ENCODE measurements at regions not wholly inside any gene's neighbourhood (a gene's known extent, or its start where the extent isn't known, plus 50 kb on each side); places are given as distances from the start of the nearest gene placed in this dataset.
"Not testable (repeated sequence)": the region's sequence is repeated elsewhere in the genome, so short reads cannot be mapped to it uniquely, and the experiment has no call there.

DNA sequence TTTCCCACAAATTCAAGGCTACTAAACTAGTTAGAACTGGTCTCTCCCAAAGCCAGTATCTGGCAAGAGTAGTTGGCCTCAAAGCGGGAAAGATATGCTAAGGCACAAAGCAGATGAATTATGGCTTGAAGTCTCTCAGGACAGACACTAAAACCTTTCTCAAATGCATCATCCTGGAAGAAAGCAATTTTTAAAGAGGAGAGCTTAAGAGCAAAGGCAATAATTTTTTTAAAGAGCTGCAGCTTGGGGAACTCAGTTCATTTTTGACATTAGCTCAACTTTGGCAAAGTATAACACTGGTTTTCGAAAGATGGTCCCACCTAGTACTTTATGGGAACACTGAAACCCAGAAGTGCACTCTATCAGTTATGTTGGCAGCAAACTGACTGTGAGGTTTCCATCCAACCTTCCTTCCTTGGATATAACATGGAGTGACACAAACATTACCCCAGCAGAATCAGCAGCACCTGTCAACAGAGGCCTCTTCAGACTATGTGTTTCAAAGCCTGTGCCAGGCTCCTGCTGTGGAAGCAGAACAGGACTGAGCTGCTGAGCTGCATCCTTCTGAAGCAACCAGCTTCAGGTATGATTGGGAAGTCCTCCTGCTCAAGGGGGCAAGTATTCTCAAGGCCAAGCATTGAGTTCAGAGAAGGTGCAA, 852.3 kb upstream of the HS3ST5 start:
- H3K27ac Mint-ChIP-seq = no peak overlapping the region
- H3K9me3 Mint-ChIP-seq = peaks cover 15% of the 10 kb centered on the region
- no peak for DNase-seq (ENCODE audit: low spot score)
- H3K4me1 Mint-ChIP-seq (ENCODE audit: low read depth) = no peaks in the 10 kb centered on the region
- H3K4me3 Mint-ChIP-seq = no peak overlapping the region
- no peaks in the 10 kb centered on the region for H3K27me3 Mint-ChIP-seq (ENCODE audit: low read depth)
- no peaks in the 10 kb centered on the region for H3K36me3 Mint-ChIP-seq (ENCODE audit: low read depth)

DNA sequence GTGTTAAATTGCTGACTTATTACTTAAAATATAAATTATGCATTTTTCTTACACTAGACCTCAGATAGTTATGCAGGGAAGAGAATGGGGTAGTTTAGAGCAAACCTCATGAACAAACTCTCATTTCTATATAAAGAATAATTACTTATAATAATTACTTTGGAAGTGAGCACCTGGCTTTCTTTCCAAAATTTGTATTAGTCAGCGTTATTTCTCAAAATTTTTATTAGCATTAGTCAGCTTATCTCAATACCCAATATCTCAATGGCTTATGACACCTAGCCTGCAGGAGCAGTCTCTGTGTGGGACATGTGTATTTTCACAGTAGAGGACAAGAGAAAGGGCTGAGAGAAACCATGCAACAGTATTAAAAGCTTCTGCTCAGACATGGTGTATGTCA, 849.2 kb upstream of the HS3ST5 start:
- H3K4me1 Mint-ChIP-seq (ENCODE audit: low read depth) = no peaks in the 10 kb centered on the region
- H3K9me3 Mint-ChIP-seq = peaks cover 20% of the 10 kb centered on the region
- H3K36me3 Mint-ChIP-seq (ENCODE audit: low read depth) = no peaks in the 10 kb centered on the region
- no peak overlapping the region for H3K27ac Mint-ChIP-seq
- no peak overlapping the region for H3K4me3 Mint-ChIP-seq
- no peaks in the 10 kb centered on the region for H3K27me3 Mint-ChIP-seq (ENCODE audit: low read depth)
- no peak for DNase-seq (ENCODE audit: low spot score)

- Mint-ChIP-seq H3K27ac (no peak overlapping the region), H3K4me3 (no peak overlapping the region), H3K4me1 (ENCODE audit: low read depth) (no peaks in the 10 kb centered on the region), H3K27me3 (ENCODE audit: low read depth) (no peaks in the 10 kb centered on the region), H3K36me3 (ENCODE audit: low read depth) (no peaks in the 10 kb centered on the region), H3K9me3 (peaks cover 23% of the 10 kb centered on the region)
- no peak for DNase-seq (ENCODE audit: low spot score)
These were observed 847.7 kb upstream of the HS3ST5 start for GRCh38 chr6:115190534-115190933.

- H3K27ac Mint-ChIP-seq; H3K4me3 Mint-ChIP-seq; DNase-seq (ENCODE audit: low spot score); H3K27me3 Mint-ChIP-seq (ENCODE audit: low read depth); H3K9me3 Mint-ChIP-seq; H3K4me1 Mint-ChIP-seq (ENCODE audit: low read depth); H3K36me3 Mint-ChIP-seq (ENCODE audit: low read depth): not testable (repeated sequence)
These were observed 832.6 kb upstream of the HS3ST5 start for GRCh38 chr6:115175456-115175855.

DNA sequence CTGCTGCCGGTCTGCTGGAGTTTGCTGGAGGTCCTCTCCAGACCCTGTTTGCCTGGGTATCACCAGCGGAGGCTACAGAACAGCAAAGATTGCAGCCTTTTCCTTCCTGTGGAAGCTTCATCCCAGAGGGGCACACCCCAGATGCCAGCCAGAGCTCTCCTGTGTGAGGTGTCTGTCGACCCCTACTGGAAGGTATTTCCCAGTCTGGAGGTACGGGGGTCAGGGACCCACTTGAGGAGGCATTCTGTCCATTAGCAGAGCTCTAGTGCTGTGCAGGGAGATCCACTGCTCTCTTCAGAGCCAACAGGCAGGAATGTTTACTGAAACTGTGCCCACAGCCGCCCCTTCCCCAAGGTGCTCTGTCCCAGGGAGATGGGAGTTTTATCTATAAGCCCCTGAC, 823.1 kb upstream of the HS3ST5 start:
- H3K4me3 Mint-ChIP-seq; DNase-seq (ENCODE audit: low spot score); H3K4me1 Mint-ChIP-seq (ENCODE audit: low read depth); H3K27me3 Mint-ChIP-seq (ENCODE audit: low read depth); H3K36me3 Mint-ChIP-seq (ENCODE audit: low read depth); H3K27ac Mint-ChIP-seq: not testable (repeated sequence)
- peaks cover 28% of the 10 kb centered on the region for H3K9me3 Mint-ChIP-seq

GRCh38 chr6:115159733-115160132, 816.9 kb upstream of the HS3ST5 start:
- no peaks in the 10 kb centered on the region for H3K27me3 Mint-ChIP-seq (ENCODE audit: low read depth)
- no peaks in the 10 kb centered on the region for H3K36me3 Mint-ChIP-seq (ENCODE audit: low read depth)
- H3K4me1 Mint-ChIP-seq (ENCODE audit: low read depth) = no peaks in the 10 kb centered on the region
- no peak for DNase-seq (ENCODE audit: low spot score)
- H3K27ac Mint-ChIP-seq = no peak overlapping the region
- peaks cover 51% of the 10 kb centered on the region for H3K9me3 Mint-ChIP-seq
- no peak overlapping the region for H3K4me3 Mint-ChIP-seq

DNA sequence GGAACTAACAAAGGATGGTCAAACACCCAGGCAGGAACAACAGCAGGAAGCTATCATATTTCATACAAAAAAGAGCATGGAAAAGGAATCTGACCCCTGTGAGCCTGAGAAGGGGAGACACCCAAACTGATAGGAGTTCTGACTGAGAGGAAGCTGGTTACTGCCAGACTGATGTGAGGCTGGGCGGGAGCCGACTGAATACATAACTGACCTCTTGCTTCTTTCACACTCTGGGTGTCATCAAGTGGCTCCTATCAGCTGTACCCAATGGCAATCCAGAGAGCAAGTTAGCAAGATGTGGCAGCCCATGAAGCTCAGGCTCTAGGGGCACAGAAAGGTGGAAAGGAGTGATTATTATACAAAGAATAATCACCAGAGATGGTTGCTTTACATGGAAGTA, 795.1 kb upstream of the HS3ST5 start:
- H3K27me3 Mint-ChIP-seq (ENCODE audit: low read depth) = no peaks in the 10 kb centered on the region
- no peak for DNase-seq (ENCODE audit: low spot score)
- H3K4me3 Mint-ChIP-seq = no peak overlapping the region
- H3K36me3 Mint-ChIP-seq (ENCODE audit: low read depth) = no peaks in the 10 kb centered on the region
- H3K4me1 Mint-ChIP-seq (ENCODE audit: low read depth) = no peaks in the 10 kb centered on the region
- H3K27ac Mint-ChIP-seq = no peak overlapping the region
- peaks cover 5% of the 10 kb centered on the region for H3K9me3 Mint-ChIP-seq

- no peaks in the 10 kb centered on the region for H3K4me1 Mint-ChIP-seq (ENCODE audit: low read depth)
- H3K4me3 Mint-ChIP-seq = no peak overlapping the region
- H3K9me3 Mint-ChIP-seq = peaks cover 6% of the 10 kb centered on the region
- no peak for DNase-seq (ENCODE audit: low spot score)
- no peaks in the 10 kb centered on the region for H3K36me3 Mint-ChIP-seq (ENCODE audit: low read depth)
- no peaks in the 10 kb centered on the region for H3K27me3 Mint-ChIP-seq (ENCODE audit: low read depth)
- H3K27ac Mint-ChIP-seq = no peak overlapping the region
These were observed 791.0 kb upstream of the HS3ST5 start for GRCh38 chr6:115133790-115134189.

- H3K4me1 Mint-ChIP-seq (ENCODE audit: low read depth) = no peaks in the 10 kb centered on the region
- H3K9me3 Mint-ChIP-seq = peaks cover 6% of the 10 kb centered on the region
- H3K27ac Mint-ChIP-seq = no peak overlapping the region
- no peak for DNase-seq (ENCODE audit: low spot score)
- H3K4me3 Mint-ChIP-seq = no peak overlapping the region
- no peaks in the 10 kb centered on the region for H3K27me3 Mint-ChIP-seq (ENCODE audit: low read depth)
- H3K36me3 Mint-ChIP-seq (ENCODE audit: low read depth) = no peaks in the 10 kb centered on the region
These were observed 789.1 kb upstream of the HS3ST5 start for GRCh38 chr6:115131709-115132490.

DNA sequence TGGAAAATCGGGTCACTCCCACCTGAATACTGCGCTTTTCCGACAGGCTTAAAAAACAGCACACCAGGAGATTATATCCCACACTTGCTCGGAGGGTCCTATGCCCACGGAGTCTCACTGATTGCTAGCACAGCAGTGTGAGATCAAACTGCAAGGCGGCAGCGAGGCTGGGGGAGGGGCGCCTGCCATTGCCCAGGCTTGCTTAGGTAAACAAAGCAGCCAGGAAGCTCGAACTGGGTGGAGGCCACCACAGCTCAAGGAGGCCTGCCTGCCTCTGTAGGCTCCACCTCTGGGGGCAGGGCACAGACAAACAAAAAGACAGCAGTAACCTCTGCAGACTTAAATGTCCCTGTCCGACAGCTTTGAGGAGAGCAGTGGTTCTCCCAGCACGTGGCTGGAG, 778.7 kb upstream of the HS3ST5 start:
- H3K27ac Mint-ChIP-seq; H3K36me3 Mint-ChIP-seq (ENCODE audit: low read depth); DNase-seq (ENCODE audit: low spot score); H3K27me3 Mint-ChIP-seq (ENCODE audit: low read depth); H3K4me1 Mint-ChIP-seq (ENCODE audit: low read depth); H3K4me3 Mint-ChIP-seq: not testable (repeated sequence)
- H3K9me3 Mint-ChIP-seq = peaks cover 11% of the 10 kb centered on the region

GRCh38 chr6:115120391-115120790, 777.6 kb upstream of the HS3ST5 start:
- H3K9me3 Mint-ChIP-seq = peaks cover 11% of the 10 kb centered on the region

DNA sequence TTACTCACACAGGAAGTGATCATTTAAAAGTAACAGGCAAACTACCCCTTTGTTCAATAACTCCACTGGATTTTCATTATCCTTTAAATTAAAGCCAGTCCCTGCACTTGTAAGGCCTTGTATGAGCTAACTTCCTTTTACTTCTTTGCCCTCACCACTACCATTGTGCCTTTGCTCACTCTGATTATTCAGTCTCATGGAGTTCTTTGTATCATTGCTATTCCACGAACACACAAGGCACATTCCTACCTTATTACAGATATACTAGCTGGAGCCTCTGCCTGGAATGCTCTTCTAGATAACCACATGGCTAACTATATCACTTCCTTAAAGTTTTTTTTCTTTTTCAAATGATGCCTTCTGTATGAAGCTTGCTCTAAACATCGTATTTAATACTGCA, 748.6 kb upstream of the HS3ST5 start:
- Mint-ChIP-seq H3K36me3 (ENCODE audit: low read depth) (no peaks in the 10 kb centered on the region), H3K27me3 (ENCODE audit: low read depth) (no peaks in the 10 kb centered on the region), H3K4me1 (ENCODE audit: low read depth) (no peaks in the 10 kb centered on the region), H3K27ac (no peak overlapping the region), H3K4me3 (no peak overlapping the region), H3K9me3 (peaks cover 8% of the 10 kb centered on the region)
- DNase-seq (ENCODE audit: low spot score) = no peak

More at GRCh38 chr6:115120391-115120790, 777.6 kb upstream of the HS3ST5 start:
- Mint-ChIP-seq H3K27me3 (ENCODE audit: low read depth) (no peaks in the 10 kb centered on the region), H3K4me1 (ENCODE audit: low read depth) (no peaks in the 10 kb centered on the region), H3K36me3 (ENCODE audit: low read depth) (no peaks in the 10 kb centered on the region), H3K27ac (no peak overlapping the region), H3K4me3 (no peak overlapping the region)
- DNase-seq (ENCODE audit: low spot score) = no peak

- Mint-ChIP-seq H3K4me1 (ENCODE audit: low read depth) (no peaks in the 10 kb centered on the region), H3K9me3 (peaks cover 25% of the 10 kb centered on the region), H3K4me3 (no peak overlapping the region), H3K27me3 (ENCODE audit: low read depth) (no peaks in the 10 kb centered on the region), H3K27ac (no peak overlapping the region), H3K36me3 (ENCODE audit: low read depth) (no peaks in the 10 kb centered on the region)
- DNase-seq (ENCODE audit: low spot score) = no peak
These were observed 735.7 kb upstream of the HS3ST5 start for GRCh38 chr6:115078555-115078954.

DNA sequence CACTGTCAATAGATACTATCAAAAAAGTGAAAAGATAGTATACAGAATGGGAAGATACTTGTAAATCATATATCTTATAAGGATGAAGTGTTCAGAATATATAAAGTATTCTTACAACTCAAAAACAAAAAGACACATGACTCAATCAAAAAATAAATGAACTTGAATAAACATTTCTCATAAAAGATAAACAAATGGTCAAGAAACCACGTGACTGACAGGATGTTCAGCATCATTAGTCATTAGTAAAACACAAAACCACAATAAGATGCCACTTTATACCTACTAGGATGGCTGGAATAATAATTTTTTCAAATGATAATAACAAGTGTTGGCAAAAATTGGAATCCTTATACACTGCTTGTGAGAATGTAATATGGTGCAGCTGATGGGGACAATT, 729.1 kb upstream of the HS3ST5 start:
- Mint-ChIP-seq H3K4me1 (ENCODE audit: low read depth) (no peaks in the 10 kb centered on the region), H3K36me3 (ENCODE audit: low read depth) (no peaks in the 10 kb centered on the region), H3K27ac (no peak overlapping the region), H3K9me3 (peaks cover 5% of the 10 kb centered on the region), H3K27me3 (ENCODE audit: low read depth) (no peaks in the 10 kb centered on the region), H3K4me3 (no peak overlapping the region)
- no peak for DNase-seq (ENCODE audit: low spot score)

All from T-helper 2 cell treated with Interferon-gamma antibody and Interleukin-4, amounts not matched to agents 5 μg/mL and 100 μg/mL, for 36 hours (primary cell).